ENCODE measurements at regions not wholly inside any gene's neighbourhood (a gene's known extent, or its start where the extent isn't known, plus 50 kb on each side); places are given as distances from the start of the nearest gene placed in this dataset.

DNA sequence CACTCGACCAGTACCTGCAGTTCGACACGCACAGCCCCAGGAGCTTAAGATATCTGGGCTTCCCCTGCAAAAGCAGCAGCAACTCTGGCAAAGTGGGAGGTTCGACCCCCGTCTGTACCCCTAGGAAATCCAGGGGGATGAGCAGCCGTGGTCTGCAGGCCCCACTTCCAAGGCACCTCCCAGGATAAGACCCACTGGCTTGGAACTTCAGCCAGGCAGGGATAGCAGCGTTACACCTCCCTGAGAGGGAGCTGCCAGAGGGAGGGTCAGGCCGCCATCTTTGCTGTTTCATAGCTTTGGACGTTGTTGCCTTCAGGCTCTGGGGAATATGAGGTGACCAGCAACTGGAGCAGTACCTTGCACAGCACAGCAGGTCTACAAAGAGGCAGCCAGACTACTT, 351.1 kb downstream of the SOX11 start:
- TF ChIP-seq, protein P1, sequence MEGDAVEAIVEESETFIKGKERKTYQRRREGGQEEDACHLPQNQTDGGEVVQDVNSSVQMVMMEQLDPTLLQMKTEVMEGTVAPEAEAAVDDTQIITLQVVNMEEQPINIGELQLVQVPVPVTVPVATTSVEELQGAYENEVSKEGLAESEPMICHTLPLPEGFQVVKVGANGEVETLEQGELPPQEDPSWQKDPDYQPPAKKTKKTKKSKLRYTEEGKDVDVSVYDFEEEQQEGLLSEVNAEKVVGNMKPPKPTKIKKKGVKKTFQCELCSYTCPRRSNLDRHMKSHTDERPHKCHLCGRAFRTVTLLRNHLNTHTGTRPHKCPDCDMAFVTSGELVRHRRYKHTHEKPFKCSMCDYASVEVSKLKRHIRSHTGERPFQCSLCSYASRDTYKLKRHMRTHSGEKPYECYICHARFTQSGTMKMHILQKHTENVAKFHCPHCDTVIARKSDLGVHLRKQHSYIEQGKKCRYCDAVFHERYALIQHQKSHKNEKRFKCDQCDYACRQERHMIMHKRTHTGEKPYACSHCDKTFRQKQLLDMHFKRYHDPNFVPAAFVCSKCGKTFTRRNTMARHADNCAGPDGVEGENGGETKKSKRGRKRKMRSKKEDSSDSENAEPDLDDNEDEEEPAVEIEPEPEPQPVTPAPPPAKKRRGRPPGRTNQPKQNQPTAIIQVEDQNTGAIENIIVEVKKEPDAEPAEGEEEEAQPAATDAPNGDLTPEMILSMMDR (conservative IDR thresholded peaks at IDR 0.05): no peak
- no peak for TF ChIP-seq ZFX (IDR thresholded peaks at IDR 0.05)
